Cardiac muscle cell (in vitro differentiated cells and primary cell): ENCODE measurements at regions not wholly inside any gene's neighbourhood (a gene's known extent, or its start where the extent isn't known, plus 50 kb on each side); places are given as distances from the start of the nearest gene placed in this dataset.
A peak's percentile ranks its signal among the peaks of the same experiment; 100 is the strongest.

Experiments
- DNase-seq, 2 donors: peaks; one replicate each; pipeline versions ENCODE4 v3.0.0 to v3.0.0-alpha.2; 2010 to 2017; ENCODE audit warnings: low read depth in 1 of 2, low spot score in 1 of 2
- H3K27ac ChIP-seq: fragments of 200-600 bp; sonication (generic); 2 replicates; pipeline ENCODE4 v1.5.1; 2016
- H3K27me3 ChIP-seq: fragments of 200-600 bp; sonication (generic); 2 replicates; pipeline ENCODE4 v1.6.0; 2016; ENCODE audit warnings: control low read depth
- H3K36me3 ChIP-seq: fragments of 200-600 bp; sonication (generic); 2 replicates; pipeline ENCODE4 v1.5.1; 2016; ENCODE audit warnings: control low read depth
- H3K4me1 ChIP-seq: fragments of 200-600 bp; sonication (generic); 2 replicates; pipeline ENCODE4 v1.8.1; 2017; ENCODE audit warnings: low read depth, mild to moderate bottlenecking, mixed run types
- H3K4me3 ChIP-seq: fragments of 200-600 bp; sonication (generic); 2 replicates; pipeline ENCODE4 v1.5.1; 2016; ENCODE audit warnings: mild to moderate bottlenecking
- H3K9me3 ChIP-seq: fragments of 200-600 bp; sonication (generic); 2 replicates; pipeline ENCODE4 v1.5.1; 2017; ENCODE audit warnings: low read depth, mild to moderate bottlenecking, control low read depth
- CTCF ChIP-seq: IDR thresholded peaks from 2 replicates; pipeline ENCODE4 v1.5.1; 2012; ENCODE audit warnings: low read depth, mild to moderate bottlenecking, low read length

- Histone ChIP-seq H3K36me3 (no peaks in the 10 kb centered on the region), H3K27ac (no peak overlapping the region), H3K9me3 (no peaks in the 10 kb centered on the region), H3K4me1 (no peaks in the 10 kb centered on the region), H3K27me3 (no peaks in the 10 kb centered on the region), H3K4me3 (no peak overlapping the region)
- DNase-seq = no peak
- no peak for TF ChIP-seq CTCF
Measured at GRCh38 chr4:120331486-120332370, 265.1 kb upstream of the MAD2L1 start.

DNA sequence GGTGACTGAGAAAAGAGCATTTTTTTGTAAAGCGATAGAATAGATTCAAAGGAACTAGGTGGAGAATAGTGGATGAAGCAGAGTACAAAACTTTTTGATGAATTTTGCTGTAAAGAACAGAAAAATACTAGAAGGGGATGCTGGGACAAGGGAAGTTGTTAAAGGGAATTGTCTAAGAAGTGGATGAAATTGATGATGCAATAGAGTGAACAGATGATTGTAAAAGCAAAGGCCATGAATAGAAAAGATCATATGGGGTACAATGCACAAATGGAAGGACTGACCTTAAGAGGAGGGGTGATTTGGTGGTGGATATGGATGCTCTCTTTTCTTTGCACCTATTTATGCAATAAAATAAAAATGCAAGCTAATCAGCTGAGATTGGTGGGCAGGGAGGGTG is 262.7 kb upstream of the MAD2L1 start:
- no peaks in the 10 kb centered on the region for H3K27me3 ChIP-seq
- no peaks in the 10 kb centered on the region for H3K4me1 ChIP-seq
- H3K9me3 ChIP-seq = no peaks in the 10 kb centered on the region
- no peak overlapping the region for H3K4me3 ChIP-seq
- H3K27ac ChIP-seq = no peak overlapping the region
- no peaks in the 10 kb centered on the region for H3K36me3 ChIP-seq
- DNase-seq = no peak
- TF ChIP-seq CTCF = no peak

DNA sequence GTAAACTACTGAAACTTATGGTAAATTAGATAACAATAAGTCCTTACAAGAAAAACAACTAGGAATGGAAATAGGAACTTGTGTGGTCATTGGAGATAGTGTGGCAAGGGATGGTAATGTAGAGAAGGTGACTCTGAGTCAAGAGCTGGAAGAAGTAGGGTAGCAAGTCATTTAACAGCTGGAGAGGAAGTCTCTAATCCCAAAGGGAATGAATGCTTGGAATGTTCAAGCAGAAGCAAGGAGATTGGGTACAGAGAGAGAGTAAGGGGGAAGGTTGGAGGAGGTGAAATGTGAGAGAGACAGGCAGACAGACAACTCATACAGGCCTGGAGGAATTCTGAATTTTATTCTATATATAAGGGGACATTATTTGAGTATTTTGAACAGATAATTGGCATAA is 260.6 kb upstream of the MAD2L1 start:
- TF ChIP-seq CTCF = no peak
- DNase-seq = no peak
- Histone ChIP-seq H3K4me1 (no peaks in the 10 kb centered on the region), H3K36me3 (no peaks in the 10 kb centered on the region), H3K27me3 (no peaks in the 10 kb centered on the region), H3K9me3 (no peaks in the 10 kb centered on the region), H3K27ac (no peak overlapping the region), H3K4me3 (no peak overlapping the region)

DNA sequence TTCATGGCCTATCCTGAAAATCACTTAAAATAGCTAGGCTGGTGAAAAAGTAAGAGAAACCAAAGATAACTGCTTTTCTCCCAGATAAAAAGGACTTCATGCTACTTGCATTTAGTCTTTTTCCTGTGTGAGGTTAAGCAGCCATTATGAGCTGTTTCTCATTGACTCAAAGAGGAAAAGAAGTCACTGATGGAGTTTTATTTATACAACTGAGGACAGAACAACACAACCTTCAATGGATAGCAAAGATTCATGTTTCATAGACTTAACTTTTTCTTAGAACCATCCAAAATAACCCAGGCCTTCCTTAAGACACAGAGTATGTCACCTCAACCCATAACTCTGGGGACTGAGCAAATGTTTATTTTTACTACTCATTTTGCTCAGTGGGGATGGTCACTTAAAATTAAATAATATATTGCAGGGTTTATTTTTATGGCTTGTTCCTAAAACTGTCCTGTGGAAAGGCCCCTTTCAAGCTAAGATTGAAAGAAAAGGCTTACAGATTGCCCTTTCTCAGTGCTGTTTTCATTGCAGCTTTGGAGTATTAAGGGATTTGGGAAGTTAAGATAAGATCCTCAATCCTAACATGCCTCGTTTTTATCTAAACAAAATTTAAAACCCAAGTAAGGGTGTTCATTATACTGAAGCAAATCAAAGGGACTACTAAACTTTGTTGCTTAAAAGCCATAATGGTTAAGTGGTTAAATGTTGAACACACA is 252.6 kb upstream of the MAD2L1 start:
- H3K27me3 ChIP-seq = no peaks in the 10 kb centered on the region
- H3K9me3 ChIP-seq = no peaks in the 10 kb centered on the region
- no peak overlapping the region for H3K4me3 ChIP-seq
- peak overlapping the region; percentile 65 for H3K27ac ChIP-seq
- H3K4me1 ChIP-seq = peaks cover 26% of the 10 kb centered on the region
- H3K36me3 ChIP-seq = no peaks in the 10 kb centered on the region
- no peak for DNase-seq
- no peak for TF ChIP-seq CTCF

DNA sequence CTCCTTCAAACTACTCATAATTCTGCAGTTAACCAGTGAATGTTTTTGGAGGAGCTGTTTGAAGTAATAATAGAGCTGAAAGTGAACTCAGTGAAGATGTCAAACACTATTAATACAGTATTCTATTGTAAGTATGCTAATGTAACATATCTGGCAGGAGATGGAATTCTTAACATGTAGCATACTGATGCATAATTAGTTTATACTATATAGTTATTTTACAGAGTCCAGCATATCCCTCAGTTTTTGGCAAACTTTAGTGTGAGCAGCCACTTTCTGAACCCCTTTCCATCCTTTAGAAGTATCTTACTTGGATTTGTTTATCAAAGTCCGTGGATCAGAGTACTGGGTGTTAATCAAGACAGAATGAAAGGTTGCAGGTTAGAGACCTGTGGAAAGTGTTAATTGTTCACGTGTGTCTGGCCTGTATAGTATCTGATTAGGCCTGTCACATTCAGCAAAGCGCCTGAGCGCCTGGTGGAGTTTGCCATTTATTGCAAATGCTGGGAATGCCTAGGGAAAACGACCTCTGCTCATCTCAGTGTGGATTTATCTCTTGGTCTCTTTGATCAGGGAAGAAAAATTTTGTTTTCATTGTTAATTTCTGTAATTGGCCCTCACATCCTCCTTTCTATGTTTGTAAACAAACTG is 251.7 kb upstream of the MAD2L1 start:
- Histone ChIP-seq H3K4me3 (no peak overlapping the region), H3K27me3 (no peaks in the 10 kb centered on the region), H3K36me3 (no peaks in the 10 kb centered on the region), H3K9me3 (no peaks in the 10 kb centered on the region), H3K4me1 (peaks cover 26% of the 10 kb centered on the region), H3K27ac (peak overlapping the region; percentile 65)
- no peak for TF ChIP-seq CTCF
- DNase-seq = peak in 1 of 2 donors; percentile 26
